H9 (cell line): ENCODE measurements at regions not wholly inside any gene's neighbourhood (a gene's known extent, or its start where the extent isn't known, plus 50 kb on each side); places are given as distances from the start of the nearest gene placed in this dataset.

ENCODE experiments used
- DNase-seq: peaks from one replicate; pipeline ENCODE4 v3.0.0-alpha.2; 2017
- H2AFZ ChIP-seq: one replicate; pipeline ENCODE4 v1.6.1; 2013; ENCODE audit warnings: mild to moderate bottlenecking, low read length, control low read depth, moderate library complexity
- H2AK5ac ChIP-seq: 2 replicates; pipeline ENCODE4 v1.6.1; 2013; ENCODE audit warnings: low read length, control low read depth, mixed read lengths; ENCODE audit not compliant: insufficient read length
- H2BK120ac ChIP-seq: one replicate; pipeline ENCODE4 v1.6.1; 2013; ENCODE audit warnings: low read depth, mild to moderate bottlenecking, low read length, control low read depth, inconsistent platforms; ENCODE audit not compliant: poor library complexity, severe bottlenecking
- H2BK12ac ChIP-seq: 2 replicates; pipeline ENCODE4 v1.6.1; 2013; ENCODE audit warnings: low read length, control low read depth, mixed read lengths, low read depth; ENCODE audit not compliant: insufficient read length
- H2BK15ac ChIP-seq: 2 replicates; pipeline ENCODE4 v1.6.1; 2013; ENCODE audit warnings: low read depth, low read length, control low read depth
- H2BK20ac ChIP-seq: one replicate; pipeline ENCODE4 v1.6.1; 2013; ENCODE audit warnings: low read depth, mild to moderate bottlenecking, low read length, control low read depth, inconsistent platforms; ENCODE audit not compliant: poor library complexity, severe bottlenecking
- H2BK5ac ChIP-seq: 2 replicates; pipeline ENCODE4 v1.6.1; 2013; ENCODE audit warnings: low read length, control low read depth, mixed read lengths; ENCODE audit not compliant: insufficient read length
- H3K14ac ChIP-seq: 2 replicates; pipeline ENCODE4 v1.6.1; 2013; ENCODE audit warnings: low read length, control low read depth; ENCODE audit not compliant: insufficient read depth
- H3K18ac ChIP-seq: 2 replicates; pipeline ENCODE4 v1.6.1; 2013; ENCODE audit warnings: low read depth, mild to moderate bottlenecking, mixed read lengths, low read length, control low read depth; ENCODE audit not compliant: insufficient read length
- H3K23ac ChIP-seq: 2 replicates; pipeline ENCODE4 v1.6.1; 2013; ENCODE audit warnings: low read length, control low read depth, mixed read lengths, low read depth; ENCODE audit not compliant: insufficient read length
- H3K23me2 ChIP-seq: 2 replicates; pipeline ENCODE4 v1.6.1; 2013; ENCODE audit warnings: low read depth, mild to moderate bottlenecking, mixed read lengths, low read length, control low read depth; ENCODE audit not compliant: insufficient read length, poor library complexity, severe bottlenecking
- H3K27ac ChIP-seq: 2 replicates; pipeline ENCODE4 v1.5.1; 2013; ENCODE audit warnings: low read length, control low read depth, mixed read lengths, low read depth; ENCODE audit not compliant: insufficient read length
- H3K27me3 ChIP-seq: 2 replicates; pipeline ENCODE4 v1.6.1; 2013; ENCODE audit warnings: low read length, control low read depth, inconsistent platforms; ENCODE audit not compliant: insufficient read depth
- H3K4ac ChIP-seq: 2 replicates; pipeline ENCODE4 v1.6.1; 2013; ENCODE audit warnings: low read depth, mild to moderate bottlenecking, control low read depth, inconsistent platforms, low read length, moderate library complexity
- H3K4me1 ChIP-seq: 2 replicates; pipeline ENCODE4 v1.6.1; 2013; ENCODE audit warnings: low read length, control low read depth, inconsistent platforms; ENCODE audit not compliant: insufficient read depth
- H3K4me2 ChIP-seq: 2 replicates; pipeline ENCODE4 v1.6.1; 2013; ENCODE audit warnings: low read length, control low read depth, mixed read lengths; ENCODE audit not compliant: insufficient read length, insufficient read depth
- H3K56ac ChIP-seq: 2 replicates; pipeline ENCODE4 v1.6.1; 2013; ENCODE audit warnings: low read depth, mild to moderate bottlenecking, mixed read lengths, low read length, control low read depth; ENCODE audit not compliant: insufficient read length
- H3K79me1 ChIP-seq: 2 replicates; pipeline ENCODE4 v1.6.1; 2013; ENCODE audit warnings: low read depth, mild to moderate bottlenecking, moderate library complexity, low read length, control low read depth, inconsistent platforms; ENCODE audit not compliant: insufficient read depth, poor library complexity, severe bottlenecking
- H3K79me2 ChIP-seq: 2 replicates; pipeline ENCODE4 v1.6.1; 2013; ENCODE audit warnings: low read length, control low read depth, inconsistent platforms; ENCODE audit not compliant: insufficient read depth
- H3K9ac ChIP-seq: 2 replicates; pipeline ENCODE4 v1.6.1; 2013; ENCODE audit warnings: low read length, control low read depth, mixed read lengths; ENCODE audit not compliant: insufficient read length; ENCODE audit errors: extremely low read depth
- H3K9me3 ChIP-seq: one replicate; pipeline ENCODE4 v1.6.1; 2013; ENCODE audit warnings: low read depth, low read length, inconsistent platforms; ENCODE audit not compliant: control insufficient read depth
- H3T11ph ChIP-seq: one replicate; pipeline ENCODE4 v1.6.1; 2013; ENCODE audit warnings: mild to moderate bottlenecking, low read length, control low read depth, inconsistent platforms
- H4K20me1 ChIP-seq: one replicate; pipeline ENCODE4 v1.6.1; 2013; ENCODE audit not compliant: control insufficient read depth, insufficient read length, insufficient read depth
- H4K5ac ChIP-seq: 2 replicates; pipeline ENCODE4 v1.6.1; 2013; ENCODE audit warnings: low read depth, mild to moderate bottlenecking, mixed read lengths, low read length, control low read depth; ENCODE audit not compliant: insufficient read length
- H4K8ac ChIP-seq: replicated peaks from 2 replicates; pipeline ENCODE4 v1.6.1; 2013; ENCODE audit warnings: low read length, control low read depth, mixed read lengths, low read depth; ENCODE audit not compliant: insufficient read length
- H4K91ac ChIP-seq: 2 replicates; pipeline ENCODE4 v1.6.1; 2013; ENCODE audit warnings: low read depth, mild to moderate bottlenecking, moderate library complexity, mixed read lengths, low read length, control low read depth; ENCODE audit not compliant: insufficient read length
- H3K27ac Mint-ChIP-seq, 3 experiments: 2 replicates in 2 of 3; 3 replicates in 1 of 3; pipeline ENCODE4 v1.8.0; 2020 to 2021; ENCODE audit warnings: mixed read lengths in 3 of 3, mild to moderate bottlenecking in 1 of 3, moderate library complexity in 1 of 3
- H3K27me3 Mint-ChIP-seq: 2 replicates; pipeline ENCODE4 v1.8.0; 2021; ENCODE audit warnings: low read depth, mild to moderate bottlenecking, moderate library complexity, mixed read lengths
- H3K36me3 Mint-ChIP-seq, 3 experiments: 2 replicates in 2 of 3; 3 replicates in 1 of 3; pipeline ENCODE4 v1.8.0; 2020 to 2021; ENCODE audit warnings: low read depth in 3 of 3, mixed read lengths in 3 of 3; ENCODE audit not compliant: insufficient read depth in 1 of 3
- H3K4me1 Mint-ChIP-seq, 2 experiments: 2 replicates each; pipeline ENCODE4 v1.8.0; 2020; ENCODE audit warnings: mixed read lengths in 2 of 2
- H3K4me3 Mint-ChIP-seq, 2 experiments: 2 replicates in 1 of 2; 3 replicates in 1 of 2; pipeline ENCODE4 v1.8.0; 2020 to 2021; ENCODE audit warnings: mild to moderate bottlenecking in 2 of 2, mixed read lengths in 2 of 2, moderate library complexity in 1 of 2
- H3K9me3 Mint-ChIP-seq, 2 experiments: 2 replicates in 1 of 2; 3 replicates in 1 of 2; pipeline ENCODE4 v1.8.0; 2020; ENCODE audit warnings: mild to moderate bottlenecking in 2 of 2, mixed read lengths in 2 of 2, moderate library complexity in 1 of 2
- CTCF ChIP-seq: fragments of 200-600 bp; sonication (generic); conservative IDR thresholded peaks from 3 replicates; pipeline ENCODE4 v1.8.0; 2021; ENCODE audit warnings: antibody characterized with exemption, mild to moderate bottlenecking
- WGBS: extraction: QIAGEN DNeasy Blood & Tissue Kit; methylation state at CpG from one replicate; pipeline ENCODE4 v1.1.7; 2013; ENCODE audit warnings: missing lambda C conversion rate, low lambda C conversion rate, mixed read lengths; ENCODE audit not compliant: insufficient read length; ENCODE audit errors: extremely low coverage; 5-methylcytosine and 5-hydroxymethylcytosine counted together

- H2BK5ac ChIP-seq, result no peak overlapping the region
- no peak overlapping the region for H2BK120ac ChIP-seq
- H2AFZ ChIP-seq, result no peak overlapping the region
- H3K18ac ChIP-seq, result no peak overlapping the region
- H4K91ac ChIP-seq, result no peak overlapping the region
- H3K9me3 ChIP-seq, result no peaks in the 10 kb centered on the region
- H3K4me2 ChIP-seq, result no peak overlapping the region
- H4K20me1 ChIP-seq, result no peaks in the 10 kb centered on the region
- no peak overlapping the region for H3K56ac ChIP-seq
- H4K8ac ChIP-seq, result no peak overlapping the region
- no peak for TF ChIP-seq CTCF
- H3K79me1 ChIP-seq, result no peaks in the 10 kb centered on the region
- no CpG with 5 or more reads among the region's 4 CpGs for WGBS
- Mint-ChIP-seq H3K4me1 (peaks cover 0 to 10% of the 10 kb centered on the region in 2 experiments; a peak in 2 of 4 replicates), H3K27ac (no peak overlapping the region), H3K4me3 (no peak overlapping the region), H3K36me3 (no peaks in the 10 kb centered on the region), H3K27me3 (no peaks in the 10 kb centered on the region), H3K9me3 (no peaks in the 10 kb centered on the region)
- no peak overlapping the region for H2AK5ac ChIP-seq
- H2BK15ac ChIP-seq, result no peak overlapping the region
- no peaks in the 10 kb centered on the region for H3K27me3 ChIP-seq
- no peak overlapping the region for H3T11ph ChIP-seq
- H3K4ac ChIP-seq, result no peak overlapping the region
- H3K27ac ChIP-seq, result no peak overlapping the region
- DNase-seq, result no peak
- no peak overlapping the region for H3K9ac ChIP-seq
- no peak overlapping the region for H2BK12ac ChIP-seq
- H3K23ac ChIP-seq, result no peak overlapping the region
- no peaks in the 10 kb centered on the region for H3K23me2 ChIP-seq
- H3K14ac ChIP-seq, result no peak overlapping the region
- no peak overlapping the region for H2BK20ac ChIP-seq
- no peaks in the 10 kb centered on the region for H3K79me2 ChIP-seq
- no peaks in the 10 kb centered on the region for H3K4me1 ChIP-seq
- H4K5ac ChIP-seq, result no peak overlapping the region
Measured at GRCh38 chr18:61989138-61989537, 96.3 kb upstream of the RNF152 start.
